ENCODE measurements at regions not wholly inside any gene's neighbourhood (a gene's known extent, or its start where the extent isn't known, plus 50 kb on each side); places are given as distances from the start of the nearest gene placed in this dataset.

DNA sequence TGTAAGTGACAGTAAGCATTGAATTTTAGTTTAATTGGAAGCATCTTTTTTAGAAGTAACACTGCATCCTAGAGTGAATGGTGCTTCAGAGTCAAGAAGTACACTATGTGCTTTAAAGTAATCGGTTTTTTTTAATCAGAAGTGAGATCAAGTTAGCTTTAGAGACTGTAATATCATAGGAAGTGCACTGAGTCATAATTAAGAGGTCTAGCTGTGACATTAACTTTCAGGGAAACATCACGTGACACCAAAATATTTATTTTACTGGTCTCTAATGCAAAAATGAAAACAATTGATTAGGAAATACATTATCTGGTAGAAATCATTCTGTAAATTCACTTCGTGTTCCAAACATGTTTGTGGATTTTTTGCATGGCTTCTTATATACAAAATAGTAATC lies 55.3 kb upstream of the KYNU start:
- no peaks in the 10 kb centered on the region for H3K27me3 ChIP-seq (ENCODE audit: insufficient read depth, low read length, poor library complexity, severe bottlenecking)
- TF ChIP-seq EZH2phosphoT487 (IDR thresholded peaks at IDR 0.05; ENCODE audit: borderline replicate concordance), result no peak
- TF ChIP-seq, protein P1, sequence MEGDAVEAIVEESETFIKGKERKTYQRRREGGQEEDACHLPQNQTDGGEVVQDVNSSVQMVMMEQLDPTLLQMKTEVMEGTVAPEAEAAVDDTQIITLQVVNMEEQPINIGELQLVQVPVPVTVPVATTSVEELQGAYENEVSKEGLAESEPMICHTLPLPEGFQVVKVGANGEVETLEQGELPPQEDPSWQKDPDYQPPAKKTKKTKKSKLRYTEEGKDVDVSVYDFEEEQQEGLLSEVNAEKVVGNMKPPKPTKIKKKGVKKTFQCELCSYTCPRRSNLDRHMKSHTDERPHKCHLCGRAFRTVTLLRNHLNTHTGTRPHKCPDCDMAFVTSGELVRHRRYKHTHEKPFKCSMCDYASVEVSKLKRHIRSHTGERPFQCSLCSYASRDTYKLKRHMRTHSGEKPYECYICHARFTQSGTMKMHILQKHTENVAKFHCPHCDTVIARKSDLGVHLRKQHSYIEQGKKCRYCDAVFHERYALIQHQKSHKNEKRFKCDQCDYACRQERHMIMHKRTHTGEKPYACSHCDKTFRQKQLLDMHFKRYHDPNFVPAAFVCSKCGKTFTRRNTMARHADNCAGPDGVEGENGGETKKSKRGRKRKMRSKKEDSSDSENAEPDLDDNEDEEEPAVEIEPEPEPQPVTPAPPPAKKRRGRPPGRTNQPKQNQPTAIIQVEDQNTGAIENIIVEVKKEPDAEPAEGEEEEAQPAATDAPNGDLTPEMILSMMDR (conservative IDR thresholded peaks at IDR 0.05; ENCODE audit: low read length), result no peak

DNA sequence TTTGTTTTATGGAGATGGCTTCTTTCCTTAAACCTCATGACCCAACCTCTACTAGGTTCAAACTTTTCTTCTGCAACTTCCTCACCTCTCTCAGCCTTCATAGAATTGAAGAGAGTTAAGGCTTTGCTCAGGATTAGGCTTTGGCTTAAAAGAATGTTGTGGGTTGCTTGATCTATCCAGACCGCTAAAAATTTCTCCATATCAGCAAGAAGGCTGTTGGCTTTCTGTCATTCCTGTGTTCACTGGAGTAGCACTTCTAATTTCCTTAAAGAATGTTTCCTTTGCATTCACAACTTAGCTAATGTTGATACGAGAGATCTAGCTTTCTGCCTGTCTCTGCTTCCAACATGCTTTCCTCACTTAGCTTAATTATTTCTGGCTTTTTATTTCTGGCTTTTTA lies 58.1 kb upstream of the KYNU start:
- TF ChIP-seq, protein P1 (conservative IDR thresholded peaks at IDR 0.05; ENCODE audit: low read length), result no peak
- TF ChIP-seq EZH2phosphoT487 (IDR thresholded peaks at IDR 0.05; ENCODE audit: borderline replicate concordance), result no peak
- Histone ChIP-seq H3K4me3 (ENCODE audit: low read length, poor library complexity, severe bottlenecking) (no peak overlapping the region), H3K27me3 (ENCODE audit: insufficient read depth, low read length, poor library complexity, severe bottlenecking) (no peaks in the 10 kb centered on the region), H3K36me3 (ENCODE audit: insufficient read depth, low read length) (no peaks in the 10 kb centered on the region), H3K4me2 (ENCODE audit: low read depth, low read length, poor library complexity, severe bottlenecking) (no peak overlapping the region), H3K79me2 (ENCODE audit: insufficient read depth, low read length) (no peaks in the 10 kb centered on the region), H3K4me1 (ENCODE audit: insufficient read depth, low read length, poor library complexity, severe bottlenecking) (no peaks in the 10 kb centered on the region), H3K9me3 (ENCODE audit: insufficient read depth, low read depth, low read length) (no peaks in the 10 kb centered on the region), H3K9me2 (replicated peaks; ENCODE audit: low read depth, low read length) (no peaks in the 10 kb centered on the region), H4K20me1 (ENCODE audit: insufficient read depth, low read length, poor library complexity, severe bottlenecking) (no peaks in the 10 kb centered on the region), H3F3A (ENCODE audit: low read depth) (no peaks in the 10 kb centered on the region), H3K9ac (ENCODE audit: low read depth, low read length, poor library complexity, severe bottlenecking) (no peak overlapping the region), H2AFZ (ENCODE audit: low read length) (no peak overlapping the region)

More for the DNA sequence above, 55.3 kb upstream of the KYNU start:
- H3K9me2 ChIP-seq (replicated peaks; ENCODE audit: low read depth, low read length), result no peaks in the 10 kb centered on the region
- H2AFZ ChIP-seq (ENCODE audit: low read length), result no peak overlapping the region
- H3F3A ChIP-seq (ENCODE audit: low read depth), result no peaks in the 10 kb centered on the region
- H4K20me1 ChIP-seq (ENCODE audit: insufficient read depth, low read length, poor library complexity, severe bottlenecking), result no peaks in the 10 kb centered on the region
- no peak overlapping the region for H3K9ac ChIP-seq (ENCODE audit: low read depth, low read length, poor library complexity, severe bottlenecking)
- no peaks in the 10 kb centered on the region for H3K79me2 ChIP-seq (ENCODE audit: insufficient read depth, low read length)
- no peaks in the 10 kb centered on the region for H3K4me1 ChIP-seq (ENCODE audit: insufficient read depth, low read length, poor library complexity, severe bottlenecking)
- H3K36me3 ChIP-seq (ENCODE audit: insufficient read depth, low read length), result no peaks in the 10 kb centered on the region
- no peaks in the 10 kb centered on the region for H3K9me3 ChIP-seq (ENCODE audit: insufficient read depth, low read depth, low read length)
- H3K4me3 ChIP-seq (ENCODE audit: low read length, poor library complexity, severe bottlenecking), result no peak overlapping the region
- H3K4me2 ChIP-seq (ENCODE audit: low read depth, low read length, poor library complexity, severe bottlenecking), result no peak overlapping the region

DNA sequence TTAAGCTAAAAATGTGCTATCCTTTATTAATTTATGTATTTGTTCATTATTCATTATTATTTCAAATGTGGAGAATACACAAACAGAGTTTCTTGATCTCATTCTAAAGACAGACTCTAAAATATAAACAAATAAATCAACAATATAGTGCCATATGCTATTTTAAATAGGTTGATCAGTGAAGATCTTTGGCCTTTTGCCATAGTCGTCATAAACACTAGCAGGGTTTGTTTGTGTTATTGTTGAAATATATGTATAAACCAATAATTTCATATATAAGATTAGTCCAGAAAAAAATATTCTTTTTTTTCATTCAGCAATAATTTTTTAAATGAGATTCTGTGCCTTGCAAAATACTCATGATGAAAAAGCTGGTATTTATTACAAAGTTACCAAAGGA lies 62.1 kb upstream of the KYNU start:
- Histone ChIP-seq H3K27me3 (ENCODE audit: insufficient read depth, low read length, poor library complexity, severe bottlenecking) (no peaks in the 10 kb centered on the region), H3K9me3 (ENCODE audit: insufficient read depth, low read depth, low read length) (no peaks in the 10 kb centered on the region), H3F3A (ENCODE audit: low read depth) (no peaks in the 10 kb centered on the region), H3K4me1 (ENCODE audit: insufficient read depth, low read length, poor library complexity, severe bottlenecking) (no peaks in the 10 kb centered on the region), H2AFZ (ENCODE audit: low read length) (no peak overlapping the region), H4K20me1 (ENCODE audit: insufficient read depth, low read length, poor library complexity, severe bottlenecking) (no peaks in the 10 kb centered on the region), H3K9ac (ENCODE audit: low read depth, low read length, poor library complexity, severe bottlenecking) (no peak overlapping the region), H3K79me2 (ENCODE audit: insufficient read depth, low read length) (no peaks in the 10 kb centered on the region), H3K4me2 (ENCODE audit: low read depth, low read length, poor library complexity, severe bottlenecking) (no peak overlapping the region), H3K36me3 (ENCODE audit: insufficient read depth, low read length) (no peaks in the 10 kb centered on the region), H3K9me2 (replicated peaks; ENCODE audit: low read depth, low read length) (no peaks in the 10 kb centered on the region), H3K4me3 (ENCODE audit: low read length, poor library complexity, severe bottlenecking) (no peak overlapping the region)
- TF ChIP-seq, protein P1 (conservative IDR thresholded peaks at IDR 0.05; ENCODE audit: low read length), result no peak
- TF ChIP-seq EZH2phosphoT487 (IDR thresholded peaks at IDR 0.05; ENCODE audit: borderline replicate concordance), result no peak

Data from Loucy (cell line).